ENCODE measurements at regions not wholly inside any gene's neighbourhood (a gene's known extent, or its start where the extent isn't known, plus 50 kb on each side); places are given as distances from the start of the nearest gene placed in this dataset.
A peak's percentile ranks its signal among the peaks of the same experiment; 100 is the strongest.

DNA sequence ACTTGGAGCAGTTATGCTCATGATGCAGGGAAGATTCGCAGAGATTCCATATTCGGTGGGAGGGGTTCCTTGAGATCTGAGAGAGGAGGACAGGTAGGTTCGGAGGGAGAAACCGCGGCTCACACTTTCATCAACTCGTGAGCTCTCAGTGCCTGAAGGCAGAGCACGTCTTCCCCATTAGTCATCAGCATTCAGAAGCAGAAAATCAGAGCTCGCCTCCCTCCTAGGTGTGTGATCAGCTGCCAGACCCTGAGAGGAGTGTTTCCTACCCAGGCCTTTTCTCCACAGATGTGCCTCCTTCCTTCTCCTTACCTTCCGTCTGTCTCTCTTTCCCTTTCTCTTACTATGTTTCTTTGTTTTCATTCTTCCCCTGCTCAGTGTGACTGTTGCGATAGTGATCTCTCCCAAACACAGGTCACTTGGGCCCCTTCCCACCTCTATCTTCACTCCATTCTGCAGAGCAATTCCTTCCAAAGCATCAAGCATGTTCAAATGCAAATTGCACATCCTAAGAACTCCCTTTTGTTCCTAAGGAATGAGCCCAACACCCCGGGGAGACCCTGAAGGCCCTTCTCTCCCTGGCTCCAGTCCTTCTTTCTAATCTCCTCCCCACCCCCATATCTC lies 389.5 kb downstream of the UQCRFS1 start:
- WGBS (ENCODE audit: insufficient coverage, insufficient read length) = no CpG with 5 or more reads among the region's 11 CpGs
- 0 out of 2 replicates have a peak, but pooled peaks cover 2% of the 10 kb centered on the region for H3K4me1 ChIP-seq (ENCODE audit: control insufficient read depth, insufficient read depth, low read length)
- no peak overlapping the region for H3K27ac ChIP-seq (ENCODE audit: low read length)
- no peak overlapping the region for H3K4me3 ChIP-seq (ENCODE audit: low read length)
- H3K27me3 ChIP-seq (ENCODE audit: control insufficient read depth, insufficient read depth, low read length) = no peaks in the 10 kb centered on the region
- no peaks in the 10 kb centered on the region for H3K36me3 ChIP-seq (ENCODE audit: control insufficient read depth, insufficient read depth, low read length)
- H3K9me3 ChIP-seq (ENCODE audit: control insufficient read depth, insufficient read depth, low read length) = no peaks in the 10 kb centered on the region
- no peak for DNase-seq (ENCODE audit: low read depth, low spot score)

DNA sequence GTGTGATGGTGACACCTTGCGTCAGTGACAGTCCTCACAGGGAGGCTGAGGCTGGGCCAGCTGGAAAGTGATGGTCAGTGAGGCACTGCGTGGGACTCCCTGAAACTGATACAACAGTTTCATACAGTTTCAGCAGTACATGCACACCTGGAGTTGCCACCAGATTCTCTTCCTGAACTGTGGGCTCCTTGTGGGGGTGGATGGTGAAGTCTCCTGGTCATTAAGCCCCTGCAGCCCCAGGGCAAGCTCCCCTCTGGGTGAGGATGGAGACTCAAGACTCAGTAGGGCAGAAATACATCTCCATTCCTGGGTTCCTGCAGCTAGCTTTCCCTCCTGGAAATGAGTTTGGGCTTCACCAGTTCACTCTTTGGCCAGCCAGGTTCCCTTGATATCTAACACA lies 392.7 kb downstream of the UQCRFS1 start:
- no CpG with 5 or more reads among the region's 2 CpGs for WGBS (ENCODE audit: insufficient coverage, insufficient read length)
- no peaks in the 10 kb centered on the region for H3K27me3 ChIP-seq (ENCODE audit: control insufficient read depth, insufficient read depth, low read length)
- DNase-seq (ENCODE audit: low read depth, low spot score) = no peak
- no peaks in the 10 kb centered on the region for H3K36me3 ChIP-seq (ENCODE audit: control insufficient read depth, insufficient read depth, low read length)
- H3K9me3 ChIP-seq (ENCODE audit: control insufficient read depth, insufficient read depth, low read length) = no peaks in the 10 kb centered on the region
- H3K4me3 ChIP-seq (ENCODE audit: low read length) = no peak overlapping the region
- H3K4me1 ChIP-seq (ENCODE audit: control insufficient read depth, insufficient read depth, low read length) = 0 out of 2 replicates have a peak, but pooled peaks cover 2% of the 10 kb centered on the region
- no peak overlapping the region for H3K27ac ChIP-seq (ENCODE audit: low read length)

DNA sequence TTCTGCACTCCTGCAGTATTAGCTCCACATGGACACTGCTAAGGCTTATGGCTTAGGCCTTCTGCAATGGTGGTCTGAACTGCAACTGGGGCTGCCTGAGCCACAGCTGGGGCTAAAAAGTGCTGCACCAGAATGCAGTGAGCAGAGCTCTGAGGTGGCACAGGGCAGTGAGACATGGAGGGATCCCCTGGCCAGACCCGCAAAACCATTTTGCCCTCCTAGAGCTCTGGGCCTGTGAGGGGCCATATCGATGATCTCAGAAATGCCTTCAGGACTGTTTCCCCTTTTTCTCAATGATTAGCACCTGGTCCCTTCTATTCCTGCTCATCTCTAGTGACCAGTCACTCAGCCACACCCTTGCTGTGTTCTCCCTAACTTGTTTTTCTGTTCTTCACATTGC lies 397.7 kb downstream of the UQCRFS1 start:
- H3K27me3 ChIP-seq (ENCODE audit: control insufficient read depth, insufficient read depth, low read length) = no peaks in the 10 kb centered on the region
- no peaks in the 10 kb centered on the region for H3K4me1 ChIP-seq (ENCODE audit: control insufficient read depth, insufficient read depth, low read length)
- no peak overlapping the region for H3K27ac ChIP-seq (ENCODE audit: low read length)
- DNase-seq (ENCODE audit: low read depth, low spot score) = no peak
- no peak overlapping the region for H3K4me3 ChIP-seq (ENCODE audit: low read length)
- no peaks in the 10 kb centered on the region for H3K9me3 ChIP-seq (ENCODE audit: control insufficient read depth, insufficient read depth, low read length)
- WGBS (ENCODE audit: insufficient coverage, insufficient read length) = no CpG with 5 or more reads among the region's 2 CpGs
- no peaks in the 10 kb centered on the region for H3K36me3 ChIP-seq (ENCODE audit: control insufficient read depth, insufficient read depth, low read length)

DNA sequence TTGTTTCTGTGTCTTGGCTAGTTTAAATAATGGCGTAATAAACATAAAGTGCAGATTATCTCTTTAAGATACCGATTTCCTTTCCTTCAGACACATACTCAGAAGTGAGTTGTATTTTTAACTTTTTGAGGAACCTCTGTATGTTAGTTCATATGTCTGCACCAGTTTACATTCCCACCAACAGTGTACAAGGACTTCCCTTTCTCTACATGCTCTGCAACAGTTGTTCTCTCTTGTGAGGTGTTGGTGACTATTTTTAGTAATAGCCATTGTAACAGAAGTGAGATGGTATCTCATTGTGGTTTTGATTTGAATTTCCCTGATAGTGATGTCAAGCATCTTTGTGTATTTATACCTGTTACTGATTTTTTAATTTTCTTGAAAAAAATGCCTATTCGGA lies 418.6 kb downstream of the UQCRFS1 start:
- H3K27ac ChIP-seq (ENCODE audit: low read length) = no peak overlapping the region
- peaks cover 2% of the 10 kb centered on the region; the same call in 1 of the 2 replicates for H3K36me3 ChIP-seq (ENCODE audit: control insufficient read depth, insufficient read depth, low read length)
- H3K27me3 ChIP-seq (ENCODE audit: control insufficient read depth, insufficient read depth, low read length) = peaks cover 8% of the 10 kb centered on the region; the same call in 1 of the 2 replicates
- peaks cover 2% of the 10 kb centered on the region; the same call in 1 of the 2 replicates for H3K4me1 ChIP-seq (ENCODE audit: control insufficient read depth, insufficient read depth, low read length)
- no peak for DNase-seq (ENCODE audit: low read depth, low spot score)
- WGBS (ENCODE audit: insufficient coverage, insufficient read length) = no CpG with 5 or more reads among the region's 3 CpGs
- no peak overlapping the region for H3K4me3 ChIP-seq (ENCODE audit: low read length)
- no peaks in the 10 kb centered on the region for H3K9me3 ChIP-seq (ENCODE audit: control insufficient read depth, insufficient read depth, low read length)

DNA sequence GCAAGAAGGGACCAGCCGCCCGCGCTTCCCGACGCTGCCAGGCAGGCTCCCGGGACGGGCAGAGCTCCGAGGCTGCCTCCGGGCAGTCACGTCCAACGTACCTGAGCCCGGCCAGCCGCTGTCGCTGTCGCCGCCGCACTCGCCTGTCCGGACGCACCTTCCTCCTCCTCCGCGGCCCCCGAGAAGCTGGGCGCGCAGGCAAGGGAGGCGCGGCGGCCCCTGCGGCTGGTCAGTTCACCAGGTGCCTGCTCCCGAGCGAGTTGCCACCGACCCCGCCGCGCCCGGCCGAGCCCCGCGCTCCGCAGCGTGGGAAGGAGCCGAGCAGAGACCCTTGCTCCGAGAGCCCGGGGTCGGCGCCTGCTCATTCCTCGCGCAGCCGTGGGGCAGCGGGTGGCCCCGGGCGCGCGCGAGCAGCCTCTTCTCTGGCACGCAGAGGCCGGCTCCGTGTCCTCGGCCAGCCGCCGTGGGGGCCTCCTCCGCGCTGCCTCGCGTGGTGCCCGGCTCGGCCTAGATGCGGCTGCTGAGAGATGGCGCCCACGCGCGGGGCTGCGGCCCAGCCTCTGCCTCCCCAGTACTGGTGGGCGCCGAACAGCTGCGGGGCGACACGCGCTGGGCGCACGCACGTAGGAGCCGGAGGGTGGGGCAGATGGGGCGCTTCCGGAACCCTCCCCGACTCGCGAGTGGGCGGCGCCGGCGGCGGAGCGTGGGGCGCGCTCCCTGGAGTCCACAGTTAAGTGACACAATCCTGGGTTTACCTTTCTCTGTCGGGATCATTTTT lies 419.4 kb downstream of the UQCRFS1 start:
- Histone ChIP-seq H3K36me3 (ENCODE audit: control insufficient read depth, insufficient read depth, low read length) (peaks cover 2% of the 10 kb centered on the region; the same call in 1 of the 2 replicates), H3K9me3 (ENCODE audit: control insufficient read depth, insufficient read depth, low read length) (no peaks in the 10 kb centered on the region), H3K27me3 (ENCODE audit: control insufficient read depth, insufficient read depth, low read length) (peaks cover 8% of the 10 kb centered on the region; the same call in 1 of the 2 replicates), H3K4me1 (ENCODE audit: control insufficient read depth, insufficient read depth, low read length) (peaks cover 2% of the 10 kb centered on the region; the same call in 1 of the 2 replicates), H3K4me3 (ENCODE audit: low read length) (peak overlapping the region; percentile 56; the same call in 1 of the 2 replicates), H3K27ac (ENCODE audit: low read length) (no peak overlapping the region)
- no CpG with 5 or more reads among the region's 97 CpGs for WGBS (ENCODE audit: insufficient coverage, insufficient read length)
- no peak for DNase-seq (ENCODE audit: low read depth, low spot score)

DNA sequence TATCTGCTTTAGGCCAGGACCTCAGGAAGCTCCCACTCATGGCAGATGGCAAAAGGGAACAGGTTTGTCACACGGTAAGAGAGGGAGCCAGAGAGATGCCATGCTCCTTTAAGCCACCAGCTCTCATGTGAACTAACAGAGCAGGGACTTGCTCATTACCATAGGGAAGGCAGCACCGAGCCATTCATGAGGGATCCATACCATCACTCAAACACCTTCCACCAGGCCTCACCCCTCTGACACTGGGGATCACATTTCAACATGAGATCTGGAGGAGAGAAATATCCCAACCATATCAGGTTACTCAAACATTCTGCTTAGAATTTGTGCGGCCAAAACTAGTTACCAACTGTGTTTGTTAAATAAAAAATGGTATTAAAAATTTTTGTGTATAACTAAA lies 427.0 kb downstream of the UQCRFS1 start:
- no peaks in the 10 kb centered on the region for H3K9me3 ChIP-seq (ENCODE audit: control insufficient read depth, insufficient read depth, low read length)
- no peaks in the 10 kb centered on the region for H3K27me3 ChIP-seq (ENCODE audit: control insufficient read depth, insufficient read depth, low read length)
- H3K4me1 ChIP-seq (ENCODE audit: control insufficient read depth, insufficient read depth, low read length) = no peaks in the 10 kb centered on the region
- no peak overlapping the region for H3K27ac ChIP-seq (ENCODE audit: low read length)
- no peak overlapping the region for H3K4me3 ChIP-seq (ENCODE audit: low read length)
- no CpG with 5 or more reads among the region's 3 CpGs for WGBS (ENCODE audit: insufficient coverage, insufficient read length)
- no peak for DNase-seq (ENCODE audit: low read depth, low spot score)
- H3K36me3 ChIP-seq (ENCODE audit: control insufficient read depth, insufficient read depth, low read length) = no peaks in the 10 kb centered on the region

DNA sequence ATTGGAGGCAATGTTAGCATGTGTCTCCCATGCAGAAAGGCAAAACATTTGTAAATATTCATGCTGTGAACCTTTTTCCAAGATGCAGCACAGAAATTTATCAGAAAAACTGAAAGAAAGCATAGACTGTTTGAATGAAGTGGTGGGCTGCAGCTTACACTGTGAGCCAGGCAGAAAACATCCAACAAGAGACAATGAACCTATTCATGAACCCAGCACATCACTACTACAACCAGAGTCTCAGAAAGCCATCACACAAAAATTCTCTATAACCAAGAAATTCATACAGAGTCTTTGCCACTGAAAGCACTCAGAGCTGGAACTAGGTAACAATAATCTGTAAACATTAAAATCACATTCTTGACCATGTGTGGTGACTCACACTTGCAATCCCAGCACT lies 448.9 kb downstream of the UQCRFS1 start:
- DNase-seq (ENCODE audit: low read depth, low spot score) = no peak
- no peaks in the 10 kb centered on the region for H3K27me3 ChIP-seq (ENCODE audit: control insufficient read depth, insufficient read depth, low read length)
- no peaks in the 10 kb centered on the region for H3K36me3 ChIP-seq (ENCODE audit: control insufficient read depth, insufficient read depth, low read length)
- H3K4me1 ChIP-seq (ENCODE audit: control insufficient read depth, insufficient read depth, low read length) = no peaks in the 10 kb centered on the region
- no peak overlapping the region for H3K27ac ChIP-seq (ENCODE audit: low read length)
- H3K9me3 ChIP-seq (ENCODE audit: control insufficient read depth, insufficient read depth, low read length) = no peaks in the 10 kb centered on the region
- H3K4me3 ChIP-seq (ENCODE audit: low read length) = no peak overlapping the region

DNA sequence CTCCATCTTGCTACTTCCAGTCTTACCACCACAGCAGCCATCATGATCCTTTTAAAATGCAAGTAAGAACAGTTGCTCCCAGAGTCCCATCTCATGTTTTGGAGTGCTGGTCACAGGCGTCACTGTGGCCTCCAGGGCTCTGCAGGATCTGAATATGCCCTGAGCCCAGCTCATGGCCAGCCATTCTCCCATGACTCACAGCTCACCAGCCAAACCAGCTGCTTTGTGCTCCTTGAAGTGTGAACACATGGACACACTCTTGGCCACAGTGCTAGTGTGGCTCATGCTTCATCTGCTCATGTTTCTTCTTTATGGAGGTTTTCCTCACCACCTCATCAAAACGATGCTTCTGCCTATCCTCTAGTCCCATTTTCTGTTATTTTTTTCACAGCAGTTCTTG lies 466.5 kb downstream of the UQCRFS1 start:
- DNase-seq (ENCODE audit: low read depth, low spot score) = no peak
- no CpG with 5 or more reads among the region's 2 CpGs for WGBS (ENCODE audit: insufficient coverage, insufficient read length)

DNA sequence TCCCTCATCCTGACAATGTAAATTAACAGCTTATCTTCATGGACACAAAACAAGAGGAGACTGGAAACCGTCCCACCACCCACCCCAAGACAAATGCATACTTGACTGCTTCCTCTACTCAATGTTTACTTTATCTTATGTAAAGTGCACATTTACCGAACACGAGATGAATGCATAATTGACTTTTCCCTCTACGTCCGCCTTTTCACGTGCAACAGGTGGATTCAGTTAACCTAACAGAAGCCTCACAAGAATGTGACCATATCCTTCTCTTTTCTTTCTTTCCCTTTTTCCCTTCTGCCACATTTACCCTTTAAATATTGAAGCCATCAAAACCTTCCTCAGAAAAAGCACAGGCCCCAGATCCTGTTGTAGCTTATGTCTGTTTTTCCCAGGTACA lies 468.0 kb downstream of the UQCRFS1 start:
- Histone ChIP-seq H3K4me3 (ENCODE audit: low read length) (no peak overlapping the region), H3K9me3 (ENCODE audit: control insufficient read depth, insufficient read depth, low read length) (no peaks in the 10 kb centered on the region; the same call in 1 of the 2 replicates), H3K27ac (ENCODE audit: low read length) (no peak overlapping the region), H3K27me3 (ENCODE audit: control insufficient read depth, insufficient read depth, low read length) (no peaks in the 10 kb centered on the region), H3K36me3 (ENCODE audit: control insufficient read depth, insufficient read depth, low read length) (no peaks in the 10 kb centered on the region), H3K4me1 (ENCODE audit: control insufficient read depth, insufficient read depth, low read length) (no peaks in the 10 kb centered on the region)
- WGBS (ENCODE audit: insufficient coverage, insufficient read length) = no CpG with 5 or more reads among the region's 6 CpGs
- DNase-seq (ENCODE audit: low read depth, low spot score) = no peak

More for the DNA sequence above, 466.5 kb downstream of the UQCRFS1 start:
- Histone ChIP-seq H3K9me3 (ENCODE audit: control insufficient read depth, insufficient read depth, low read length) (no peaks in the 10 kb centered on the region; the same call in 1 of the 2 replicates), H3K36me3 (ENCODE audit: control insufficient read depth, insufficient read depth, low read length) (no peaks in the 10 kb centered on the region), H3K27ac (ENCODE audit: low read length) (no peak overlapping the region), H3K4me3 (ENCODE audit: low read length) (no peak overlapping the region), H3K27me3 (ENCODE audit: control insufficient read depth, insufficient read depth, low read length) (no peaks in the 10 kb centered on the region), H3K4me1 (ENCODE audit: control insufficient read depth, insufficient read depth, low read length) (no peaks in the 10 kb centered on the region)

DNA sequence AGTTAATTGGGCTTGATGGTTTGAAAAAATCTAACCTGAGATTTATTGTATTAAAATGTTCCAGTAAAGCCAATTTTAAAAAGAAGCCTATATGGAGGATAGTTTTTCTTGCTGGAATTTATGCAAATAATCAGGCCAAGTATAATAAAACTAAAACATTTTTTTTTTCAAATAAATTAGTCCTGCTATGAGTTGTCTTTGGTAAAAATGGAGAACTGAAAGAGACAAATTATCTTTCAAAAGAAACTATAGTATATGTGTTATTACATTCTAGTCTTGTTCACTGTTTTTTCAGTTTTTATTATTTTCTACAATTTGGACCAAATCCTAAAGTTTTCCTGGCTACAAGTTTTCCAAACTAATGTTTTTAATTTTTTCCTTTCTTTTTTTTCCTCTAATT lies 468.9 kb downstream of the UQCRFS1 start:
- H3K36me3 ChIP-seq (ENCODE audit: control insufficient read depth, insufficient read depth, low read length) = no peaks in the 10 kb centered on the region
- H3K27ac ChIP-seq (ENCODE audit: low read length) = no peak overlapping the region
- no peak overlapping the region for H3K4me3 ChIP-seq (ENCODE audit: low read length)
- H3K27me3 ChIP-seq (ENCODE audit: control insufficient read depth, insufficient read depth, low read length) = no peaks in the 10 kb centered on the region
- H3K9me3 ChIP-seq (ENCODE audit: control insufficient read depth, insufficient read depth, low read length) = no peaks in the 10 kb centered on the region
- no peak for DNase-seq (ENCODE audit: low read depth, low spot score)
- H3K4me1 ChIP-seq (ENCODE audit: control insufficient read depth, insufficient read depth, low read length) = no peaks in the 10 kb centered on the region

Data from iPS DF 6.9 (cell line).